ENCODE measurements at regions not wholly inside any gene's neighbourhood (a gene's known extent, or its start where the extent isn't known, plus 50 kb on each side); places are given as distances from the start of the nearest gene placed in this dataset.
"Not testable (repeated sequence)": the region's sequence is repeated elsewhere in the genome, so short reads cannot be mapped to it uniquely, and the experiment has no call there.

DNA sequence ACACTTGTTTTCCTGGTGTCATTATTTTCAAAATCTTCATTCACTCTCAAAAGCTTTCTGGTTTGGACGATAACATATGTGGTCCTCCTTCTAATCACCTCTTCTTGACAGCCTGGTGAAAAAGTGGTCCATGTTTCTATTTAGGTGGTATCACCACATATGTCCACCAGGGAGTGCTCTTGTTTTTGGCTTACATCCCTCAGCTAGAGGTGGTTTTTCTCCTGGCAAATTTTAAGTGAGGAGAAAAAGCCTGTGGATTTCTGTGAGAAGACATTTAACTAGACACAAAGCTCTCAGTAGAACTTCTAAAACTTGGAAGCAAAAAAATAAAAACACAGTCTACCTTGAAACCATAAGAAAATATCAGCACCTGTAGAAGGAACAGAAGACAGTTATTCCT is 58.0 kb upstream of the FRMPD4 start:
- H3K27me3 ChIP-seq = peaks cover 0 to 36% of the 10 kb centered on the region in 2 donors
- H3K9me3 ChIP-seq = peaks cover 0 to 11% of the 10 kb centered on the region in 2 donors
- no peak overlapping the region for H3K27ac ChIP-seq
- intact Hi-C loops (cut with DNase I; ENCODE audit: low total_unique reads) = no loop called here
- no peaks in the 10 kb centered on the region for H3K4me1 ChIP-seq
- H3K36me3 ChIP-seq = no peaks in the 10 kb centered on the region
- H3K4me3 ChIP-seq = no peak overlapping the region
- TF ChIP-seq POLR2AphosphoS5 (IDR thresholded peaks at IDR 0.05) = no peak
- TF ChIP-seq POLR2A (IDR thresholded peaks at IDR 0.05) = no peak
- TF ChIP-seq, protein P1, sequence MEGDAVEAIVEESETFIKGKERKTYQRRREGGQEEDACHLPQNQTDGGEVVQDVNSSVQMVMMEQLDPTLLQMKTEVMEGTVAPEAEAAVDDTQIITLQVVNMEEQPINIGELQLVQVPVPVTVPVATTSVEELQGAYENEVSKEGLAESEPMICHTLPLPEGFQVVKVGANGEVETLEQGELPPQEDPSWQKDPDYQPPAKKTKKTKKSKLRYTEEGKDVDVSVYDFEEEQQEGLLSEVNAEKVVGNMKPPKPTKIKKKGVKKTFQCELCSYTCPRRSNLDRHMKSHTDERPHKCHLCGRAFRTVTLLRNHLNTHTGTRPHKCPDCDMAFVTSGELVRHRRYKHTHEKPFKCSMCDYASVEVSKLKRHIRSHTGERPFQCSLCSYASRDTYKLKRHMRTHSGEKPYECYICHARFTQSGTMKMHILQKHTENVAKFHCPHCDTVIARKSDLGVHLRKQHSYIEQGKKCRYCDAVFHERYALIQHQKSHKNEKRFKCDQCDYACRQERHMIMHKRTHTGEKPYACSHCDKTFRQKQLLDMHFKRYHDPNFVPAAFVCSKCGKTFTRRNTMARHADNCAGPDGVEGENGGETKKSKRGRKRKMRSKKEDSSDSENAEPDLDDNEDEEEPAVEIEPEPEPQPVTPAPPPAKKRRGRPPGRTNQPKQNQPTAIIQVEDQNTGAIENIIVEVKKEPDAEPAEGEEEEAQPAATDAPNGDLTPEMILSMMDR (IDR thresholded peaks at IDR 0.05) = peak in 1 of 3 donors; percentile 12
- no peak for DNase-seq (ENCODE audit: low spot score in 2 of 2)

DNA sequence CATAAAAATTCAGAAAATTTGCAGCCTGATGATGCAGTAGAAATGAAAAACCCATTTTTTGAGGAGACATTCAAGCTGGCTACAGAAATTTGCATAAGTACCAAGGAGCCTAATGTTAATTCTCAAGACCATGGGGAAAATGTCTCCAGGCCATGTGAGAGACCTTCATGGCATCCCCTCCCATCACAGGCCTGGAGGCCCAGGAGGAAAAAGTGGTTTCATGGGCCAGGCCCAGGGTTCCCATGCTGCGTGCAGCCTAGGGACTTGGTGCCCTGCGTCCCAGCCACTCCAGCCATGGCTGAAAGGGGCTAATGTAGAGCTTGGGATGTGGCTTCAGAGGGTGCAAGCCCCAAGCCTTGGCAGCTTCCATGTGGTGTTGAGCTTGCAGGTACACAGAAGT is 55.3 kb upstream of the FRMPD4 start:
- H3K36me3 ChIP-seq; H3K4me3 ChIP-seq; H3K4me1 ChIP-seq; intact Hi-C loops (cut with DNase I; ENCODE audit: low total_unique reads); DNase-seq (ENCODE audit: low spot score in 2 of 2); H3K27ac ChIP-seq: not testable (repeated sequence)
- Histone ChIP-seq H3K27me3 (peaks cover 0 to 21% of the 10 kb centered on the region in 2 donors), H3K9me3 (peaks cover 0 to 11% of the 10 kb centered on the region in 2 donors)

Data from breast epithelium (tissue), 4 donors.